NCI-H2081 (cell line): ENCODE measurements at regions not wholly inside any gene's neighbourhood (a gene's known extent, or its start where the extent isn't known, plus 50 kb on each side); places are given as distances from the start of the nearest gene placed in this dataset.
"Not testable (repeated sequence)": the region's sequence is repeated elsewhere in the genome, so short reads cannot be mapped to it uniquely, and the experiment has no call there.

Source experiments
- DNase-seq, 2 experiments: peaks; one replicate each; lab custom pipeline; 2025; lab: John Stamatoyannopoulos, UW

- no peak for DNase-seq
Observed at GRCh38 chr4:163273922-163274321, 58.5 kb downstream of the NPY1R start.

DNA sequence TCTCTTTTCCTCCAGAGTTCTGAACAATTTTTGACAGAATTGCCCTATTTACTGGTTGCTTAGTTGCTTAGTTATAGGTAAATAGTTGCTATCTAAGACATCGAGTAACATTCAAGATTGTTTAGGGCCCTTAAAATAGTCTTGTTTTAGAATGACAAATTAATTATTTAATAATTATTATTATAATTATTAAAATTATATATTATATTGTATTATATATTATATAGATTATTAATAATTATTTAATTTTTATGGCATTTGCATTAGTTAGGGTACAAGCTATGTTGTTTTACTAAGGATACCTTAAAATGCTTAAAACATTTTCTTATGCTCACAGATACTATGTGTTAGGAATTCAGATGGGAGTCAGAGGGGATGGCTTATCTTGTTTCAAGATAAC, 59.2 kb downstream of the NPY1R start:
- no peak for DNase-seq

GRCh38 chr4:163271555-163272127, 60.8 kb downstream of the NPY1R start:
- DNase-seq = no peak

- DNase-seq = no peak
Observed at GRCh38 chr4:163269869-163270268, 62.5 kb downstream of the NPY1R start.

- DNase-seq = no peak
Observed at GRCh38 chr4:163269166-163269565, 63.2 kb downstream of the NPY1R start.

DNA sequence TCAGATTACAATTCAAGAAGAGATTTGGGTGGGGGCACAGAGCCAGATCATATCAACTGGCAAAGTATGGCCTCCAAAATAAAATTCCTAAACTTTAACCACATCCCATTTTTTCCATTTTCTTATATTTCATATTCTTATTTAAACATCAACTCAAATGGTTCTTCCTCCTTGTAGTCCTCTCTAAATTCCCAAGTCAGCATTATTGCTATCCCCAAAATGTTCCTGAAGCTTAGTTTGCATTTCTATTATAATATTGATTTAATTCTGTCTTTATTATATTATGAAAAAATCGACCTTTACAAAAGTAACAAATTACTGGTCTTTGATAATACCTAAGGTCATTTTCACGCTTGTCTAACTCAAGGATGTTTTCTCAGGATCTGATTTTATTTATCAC, 67.5 kb downstream of the NPY1R start:
- DNase-seq = no peak

- no peak for DNase-seq
Observed at GRCh38 chr4:163263606-163264005, 68.8 kb downstream of the NPY1R start.

DNA sequence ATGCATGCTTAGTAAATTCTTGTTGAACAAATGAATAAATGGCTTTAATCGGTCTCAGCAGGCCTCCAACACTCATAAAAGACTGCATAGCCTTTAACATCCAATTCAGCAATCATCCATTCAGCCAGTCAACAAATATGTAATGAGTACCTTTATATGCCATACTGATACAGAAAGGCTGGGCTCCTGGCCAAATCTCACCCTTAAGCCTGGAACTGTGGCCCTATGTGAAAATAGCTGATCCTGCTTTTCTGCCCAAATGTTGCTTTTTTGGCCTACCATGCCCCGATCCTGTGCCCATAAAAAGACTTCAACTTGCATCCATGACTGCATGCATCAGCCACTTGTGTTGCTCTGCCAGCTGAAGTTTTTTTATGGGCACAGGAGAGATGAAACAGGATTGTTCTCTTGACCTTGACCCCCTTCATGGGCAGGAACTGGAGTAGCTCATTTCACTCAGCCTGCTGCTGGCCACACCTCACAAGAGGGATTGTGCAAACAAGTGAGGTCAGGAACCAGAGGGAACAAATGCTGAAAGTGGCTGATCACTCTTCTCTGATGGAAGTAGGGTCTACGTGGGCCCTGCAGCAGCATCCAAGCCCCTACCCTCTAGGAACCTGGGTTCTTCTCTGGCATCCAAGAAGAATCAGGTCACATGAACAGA, 75.6 kb downstream of the NPY1R start:
- DNase-seq = peak in 1 of 2 experiments; percentile 36

DNA sequence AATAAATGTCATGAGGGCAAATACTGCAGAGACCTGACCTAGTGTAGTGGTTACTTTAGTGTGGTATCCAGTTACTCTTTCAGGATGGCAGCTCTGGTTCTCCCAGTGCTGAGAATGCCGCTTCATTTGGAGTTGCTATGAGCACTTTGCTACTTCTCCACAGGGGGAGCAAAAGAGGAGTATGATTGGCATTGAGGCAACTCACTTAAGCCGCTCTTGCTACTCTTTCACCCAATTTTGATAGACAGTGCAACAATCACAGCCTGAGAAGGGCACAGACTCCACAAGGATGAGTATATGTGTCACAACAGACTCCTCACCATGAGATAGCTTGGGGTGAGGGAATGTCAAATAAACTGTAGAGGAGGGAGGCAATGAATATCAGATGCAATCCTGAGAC, 81.2 kb downstream of the NPY1R start:
- DNase-seq = no peak

- no peak for DNase-seq
Observed at GRCh38 chr4:163249042-163249441, 82.4 kb upstream of the NAF1 start.

DNA sequence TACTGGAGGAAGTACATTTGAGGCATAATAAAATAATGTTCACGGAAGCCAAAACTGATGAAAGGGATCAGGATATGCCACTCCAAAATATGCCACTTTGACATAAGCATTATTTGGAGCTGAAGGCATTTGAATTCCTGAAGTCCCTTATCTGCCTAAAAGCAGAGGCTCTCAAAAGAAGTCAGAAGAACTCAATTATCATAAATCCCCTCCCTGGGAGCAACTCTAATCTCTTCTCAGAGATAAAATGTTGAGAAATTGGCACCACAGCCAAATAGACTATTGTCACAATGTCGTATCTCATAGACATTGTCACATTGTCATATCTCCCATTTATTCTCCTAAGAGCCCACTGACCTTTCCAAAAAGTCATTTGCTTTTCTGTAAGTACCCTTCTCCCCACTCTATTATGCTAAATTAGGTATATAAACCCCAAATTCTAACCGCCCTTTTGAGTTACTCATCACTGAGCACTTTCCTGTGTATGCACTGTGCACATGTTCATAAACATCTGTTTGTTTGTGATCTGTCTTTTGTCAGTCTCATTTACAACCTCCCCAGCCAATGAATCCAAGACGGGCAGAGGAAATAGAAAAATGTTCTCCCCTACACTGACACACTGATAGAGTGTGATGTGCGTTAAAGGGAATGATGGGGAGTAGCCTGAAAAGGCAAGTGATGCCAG, 78.5 kb upstream of the NAF1 start:
- no peak for DNase-seq

DNA sequence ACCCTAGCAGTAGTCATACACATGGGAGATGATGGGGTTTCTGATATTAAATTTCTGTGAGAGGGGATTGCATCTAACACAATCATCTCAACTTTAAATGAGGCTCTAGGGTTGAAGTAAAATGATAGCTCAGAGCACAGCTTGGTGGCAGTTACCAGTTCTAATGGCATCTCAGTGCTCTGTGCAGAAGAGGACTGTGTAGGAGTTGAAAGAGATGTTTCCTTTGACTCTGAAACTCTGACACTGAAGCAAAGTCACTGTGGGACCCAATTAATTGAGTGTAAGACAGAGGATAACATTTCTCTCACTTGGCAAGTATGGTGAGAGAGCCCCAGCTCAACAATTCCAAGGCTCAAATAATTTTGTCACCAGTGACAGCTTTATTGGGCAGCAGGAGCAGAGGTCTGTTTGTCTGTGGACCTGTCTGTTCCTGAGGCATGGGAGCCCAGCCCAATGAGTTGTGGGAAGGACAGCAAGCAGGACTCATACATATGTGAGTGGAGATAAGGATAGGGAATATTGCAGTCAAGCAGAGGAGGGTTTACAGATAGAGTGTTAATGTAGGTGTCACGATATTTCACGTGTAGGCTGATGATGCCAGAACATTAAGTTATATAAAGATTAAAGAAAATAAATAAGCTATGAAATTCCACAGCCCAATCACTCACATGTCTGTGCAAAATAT, 76.7 kb upstream of the NAF1 start:
- no peak for DNase-seq

- no peak for DNase-seq
Observed at GRCh38 chr4:163237856-163238255, 71.2 kb upstream of the NAF1 start.

- not testable (repeated sequence) for DNase-seq
Observed at GRCh38 chr4:163236389-163236788, 69.7 kb upstream of the NAF1 start.

DNA sequence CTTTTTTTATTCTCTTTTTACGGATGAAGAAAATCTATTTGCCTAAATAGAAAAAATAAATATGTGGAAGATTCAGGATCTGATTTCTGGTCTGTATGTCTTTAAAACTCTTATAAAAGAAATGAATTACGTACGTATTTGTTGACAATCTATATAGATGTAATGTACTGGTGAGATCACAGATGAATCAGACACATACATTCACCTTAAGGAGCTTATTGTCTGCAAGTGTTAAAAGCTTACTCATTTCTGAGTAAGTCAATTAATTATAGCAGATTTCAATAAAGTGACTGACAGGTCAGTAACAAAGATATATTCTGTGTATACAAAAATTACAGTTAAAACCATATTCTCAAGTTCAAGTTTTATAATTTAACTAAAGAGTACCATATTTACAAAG, 66.6 kb upstream of the NAF1 start:
- no peak for DNase-seq

- DNase-seq = no peak
Observed at GRCh38 chr4:163228648-163229047, 62.0 kb upstream of the NAF1 start.

GRCh38 chr4:163221467-163221866, 54.8 kb upstream of the NAF1 start:
- no peak for DNase-seq

GRCh38 chr4:163217505-163217904, 50.8 kb upstream of the NAF1 start:
- DNase-seq = no peak
